OCI-LY1 (cell line): ENCODE measurements at regions not wholly inside any gene's neighbourhood (a gene's known extent, or its start where the extent isn't known, plus 50 kb on each side); places are given as distances from the start of the nearest gene placed in this dataset.
"Not testable (repeated sequence)": the region's sequence is repeated elsewhere in the genome, so short reads cannot be mapped to it uniquely, and the experiment has no call there.

Source experiments
- H2AFZ ChIP-seq: fragments of 200-600 bp; sonication (generic), shearing (Covaris generic); 2 replicates; pipeline ENCODE4 v1.6.0; 2014; ENCODE audit warnings: antibody characterized with exemption, mild to moderate bottlenecking, low read length
- H3F3A ChIP-seq: fragments of 200-600 bp; sonication (generic), shearing (Covaris generic); 2 replicates; pipeline ENCODE4 v1.6.0; 2014; ENCODE audit warnings: mild to moderate bottlenecking, antibody characterized with exemption, low read length, moderate library complexity; ENCODE audit not compliant: insufficient read depth
- H3K27ac ChIP-seq: fragments of 200-600 bp; sonication (generic); 2 replicates; pipeline ENCODE4 v1.5.1; 2014; ENCODE audit warnings: low read length, mixed run types, mild to moderate bottlenecking, low read depth; ENCODE audit not compliant: poor library complexity, severe bottlenecking
- H3K27me3 ChIP-seq: fragments of 200-600 bp; sonication (generic); 2 replicates; pipeline ENCODE4 v1.6.0; 2014; ENCODE audit warnings: antibody characterized with exemption, mild to moderate bottlenecking, low read length, moderate library complexity; ENCODE audit not compliant: insufficient read depth
- H3K36me3 ChIP-seq: fragments of 200-600 bp; sonication (generic); 2 replicates; pipeline ENCODE4 v1.6.1; 2014; ENCODE audit warnings: mild to moderate bottlenecking, antibody characterized with exemption, low read length, moderate library complexity, mixed read lengths; ENCODE audit not compliant: insufficient read depth
- H3K4me1 ChIP-seq: fragments of 200-600 bp; sonication (generic); 2 replicates; pipeline ENCODE4 v1.5.1; 2014; ENCODE audit warnings: mild to moderate bottlenecking, low read length, moderate library complexity; ENCODE audit not compliant: insufficient read depth, severe bottlenecking
- H3K4me2 ChIP-seq: fragments of 200-600 bp; sonication (generic), shearing (Covaris generic); 2 replicates; pipeline ENCODE4 v1.6.1; 2014; ENCODE audit warnings: low read length
- H3K4me3 ChIP-seq: fragments of 200-600 bp; sonication (generic); 2 replicates; pipeline ENCODE4 v1.5.1; 2014; ENCODE audit warnings: low read length, low read depth, mild to moderate bottlenecking, mixed read lengths; ENCODE audit not compliant: poor library complexity, severe bottlenecking
- H3K79me2 ChIP-seq: fragments of 200-600 bp; shearing (Covaris generic); 2 replicates; pipeline ENCODE4 v1.6.1; 2016; ENCODE audit warnings: mixed run types, low read length, mixed read lengths; ENCODE audit not compliant: insufficient read depth
- H3K9ac ChIP-seq: fragments of 200-600 bp; sonication (generic), shearing (Covaris generic); 2 replicates; pipeline ENCODE4 v1.6.1; 2014; ENCODE audit warnings: mild to moderate bottlenecking, low read length, mixed read lengths
- H3K9me2 ChIP-seq: fragments of 200-600 bp; sonication (generic), shearing (Covaris generic); 2 replicates; pipeline ENCODE4 v1.6.1; 2014; ENCODE audit warnings: low read depth, mild to moderate bottlenecking, low read length, mixed read lengths
- H3K9me3 ChIP-seq: fragments of 200-600 bp; shearing (Covaris generic); 2 replicates; pipeline ENCODE4 v1.6.1; 2014; ENCODE audit warnings: low read length, mixed read lengths
- H4K20me1 ChIP-seq: fragments of 200-600 bp; sonication (generic), shearing (Covaris generic); 2 replicates; pipeline ENCODE4 v1.6.0; 2016; ENCODE audit warnings: mild to moderate bottlenecking, low read length; ENCODE audit not compliant: insufficient read depth
- EZH2 ChIP-seq: fragments of 200-600 bp; sonication (generic), shearing (Covaris generic); IDR thresholded peaks from 2 replicates; pipeline ENCODE4 v1.8.0; 2017; ENCODE audit warnings: borderline replicate concordance, mixed run types, mild to moderate bottlenecking, antibody characterized with exemption, low read length, moderate library complexity, mixed read lengths
- TF ChIP-seq, protein P1 (sequence below): fragments of 200-600 bp; sonication (generic), shearing (Covaris generic); IDR thresholded peaks from 2 replicates; pipeline ENCODE4 v1.5.1; 2017; ENCODE audit warnings: mild to moderate bottlenecking, antibody characterized with exemption, low read length, moderate library complexity, mixed read lengths

DNA sequence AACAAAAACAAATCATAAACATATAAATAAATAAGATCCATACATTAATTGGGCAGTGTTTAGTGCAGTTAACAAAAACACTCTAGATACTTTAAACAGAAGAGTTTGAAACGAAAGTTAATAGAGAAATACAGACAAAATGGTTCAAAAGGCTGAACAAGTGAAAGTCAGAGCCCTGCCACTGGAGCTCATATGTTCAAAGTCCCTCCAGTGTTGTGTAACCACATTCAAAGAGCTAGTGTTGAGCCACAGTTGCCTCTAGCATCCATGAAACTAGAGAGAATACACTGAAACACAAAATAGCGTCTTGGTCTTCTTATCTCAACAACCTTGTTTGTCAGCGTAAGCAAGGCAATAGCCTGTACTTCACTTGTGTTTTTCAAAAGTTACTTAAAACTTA, 1309.8 kb upstream of the NRXN1 start:
- H3K4me2 ChIP-seq: no peak overlapping the region
- H3K9me3 ChIP-seq: no peaks in the 10 kb centered on the region
- no peaks in the 10 kb centered on the region for H4K20me1 ChIP-seq
- H3K27me3 ChIP-seq: no peaks in the 10 kb centered on the region
- TF ChIP-seq EZH2: no peak
- H3K79me2 ChIP-seq: no peaks in the 10 kb centered on the region
- H2AFZ ChIP-seq: no peak overlapping the region
- H3K9me2 ChIP-seq: no peaks in the 10 kb centered on the region
- no peaks in the 10 kb centered on the region for H3K4me1 ChIP-seq
- no peaks in the 10 kb centered on the region for H3K36me3 ChIP-seq
- H3F3A ChIP-seq: no peaks in the 10 kb centered on the region
- no peak overlapping the region for H3K27ac ChIP-seq
- H3K9ac ChIP-seq: no peak overlapping the region
- H3K4me3 ChIP-seq: no peak overlapping the region

DNA sequence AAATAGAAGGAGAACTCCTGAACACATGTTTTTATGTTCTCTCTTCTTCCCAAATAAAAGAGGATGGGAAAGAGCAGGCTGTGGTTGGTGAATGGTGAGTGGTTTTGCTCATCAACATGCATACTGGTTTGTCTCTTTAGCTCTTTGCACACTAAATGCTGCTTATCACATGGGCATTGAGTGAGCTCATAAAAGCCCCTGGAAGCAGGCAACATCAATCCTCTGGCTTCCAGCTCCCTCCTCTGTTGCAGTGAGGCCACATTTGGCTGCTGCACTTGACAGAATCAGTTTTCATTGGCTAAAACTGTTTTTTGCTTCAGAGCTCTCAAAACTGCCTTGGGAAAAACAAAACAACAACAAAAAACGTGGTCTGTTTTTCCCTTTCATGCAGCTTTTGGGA, 1308.2 kb upstream of the NRXN1 start:
- Histone ChIP-seq H3K9me3 (no peaks in the 10 kb centered on the region), H3K9ac (no peak overlapping the region), H2AFZ (no peak overlapping the region), H3K27me3 (no peaks in the 10 kb centered on the region), H3K9me2 (no peaks in the 10 kb centered on the region), H3K4me2 (no peak overlapping the region), H3F3A (no peaks in the 10 kb centered on the region), H3K4me1 (no peaks in the 10 kb centered on the region), H3K27ac (no peak overlapping the region), H3K79me2 (no peaks in the 10 kb centered on the region), H4K20me1 (no peaks in the 10 kb centered on the region), H3K36me3 (no peaks in the 10 kb centered on the region), H3K4me3 (no peak overlapping the region)
- no peak for TF ChIP-seq EZH2
- TF ChIP-seq, protein P1, sequence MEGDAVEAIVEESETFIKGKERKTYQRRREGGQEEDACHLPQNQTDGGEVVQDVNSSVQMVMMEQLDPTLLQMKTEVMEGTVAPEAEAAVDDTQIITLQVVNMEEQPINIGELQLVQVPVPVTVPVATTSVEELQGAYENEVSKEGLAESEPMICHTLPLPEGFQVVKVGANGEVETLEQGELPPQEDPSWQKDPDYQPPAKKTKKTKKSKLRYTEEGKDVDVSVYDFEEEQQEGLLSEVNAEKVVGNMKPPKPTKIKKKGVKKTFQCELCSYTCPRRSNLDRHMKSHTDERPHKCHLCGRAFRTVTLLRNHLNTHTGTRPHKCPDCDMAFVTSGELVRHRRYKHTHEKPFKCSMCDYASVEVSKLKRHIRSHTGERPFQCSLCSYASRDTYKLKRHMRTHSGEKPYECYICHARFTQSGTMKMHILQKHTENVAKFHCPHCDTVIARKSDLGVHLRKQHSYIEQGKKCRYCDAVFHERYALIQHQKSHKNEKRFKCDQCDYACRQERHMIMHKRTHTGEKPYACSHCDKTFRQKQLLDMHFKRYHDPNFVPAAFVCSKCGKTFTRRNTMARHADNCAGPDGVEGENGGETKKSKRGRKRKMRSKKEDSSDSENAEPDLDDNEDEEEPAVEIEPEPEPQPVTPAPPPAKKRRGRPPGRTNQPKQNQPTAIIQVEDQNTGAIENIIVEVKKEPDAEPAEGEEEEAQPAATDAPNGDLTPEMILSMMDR: no peak

GRCh38 chr2:52337786-52338185, 1305.9 kb upstream of the NRXN1 start:
- not testable (repeated sequence) for H3K27ac ChIP-seq, H3K9ac ChIP-seq, H3K4me1 ChIP-seq

DNA sequence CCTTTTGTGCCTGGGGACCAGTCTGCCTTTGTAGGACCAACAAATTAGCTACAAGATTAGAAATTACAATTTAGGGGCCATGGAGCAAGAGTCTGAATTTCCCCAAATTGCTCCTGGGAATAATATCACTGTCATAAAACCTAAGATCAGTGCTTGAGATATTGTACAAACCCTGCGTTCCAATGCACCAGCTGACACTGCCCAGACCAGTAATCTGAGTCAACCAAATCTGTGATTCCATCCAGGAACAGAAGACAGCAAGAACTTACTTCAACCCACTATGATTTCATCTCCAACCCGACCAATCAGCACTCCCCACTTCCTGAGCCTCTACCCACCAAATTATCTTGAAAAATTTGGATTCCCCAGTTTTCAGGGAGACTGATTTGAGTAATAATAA, 1305.0 kb upstream of the NRXN1 start:
- Histone ChIP-seq H3F3A (no peaks in the 10 kb centered on the region), H3K4me1 (no peaks in the 10 kb centered on the region), H3K79me2 (no peaks in the 10 kb centered on the region), H3K9me3 (no peaks in the 10 kb centered on the region), H3K27me3 (no peaks in the 10 kb centered on the region), H4K20me1 (no peaks in the 10 kb centered on the region), H3K9ac (no peak overlapping the region), H3K36me3 (no peaks in the 10 kb centered on the region), H3K9me2 (no peaks in the 10 kb centered on the region), H2AFZ (no peak overlapping the region), H3K4me2 (no peak overlapping the region), H3K4me3 (no peak overlapping the region), H3K27ac (no peak overlapping the region)
- TF ChIP-seq, protein P1: no peak
- no peak for TF ChIP-seq EZH2

More at GRCh38 chr2:52337786-52338185, 1305.9 kb upstream of the NRXN1 start:
- not testable (repeated sequence) for H3K9me3 ChIP-seq, H3K4me3 ChIP-seq, H2AFZ ChIP-seq, H3K9me2 ChIP-seq, H3K4me2 ChIP-seq, H3F3A ChIP-seq, H4K20me1 ChIP-seq, H3K27me3 ChIP-seq, H3K36me3 ChIP-seq, H3K79me2 ChIP-seq
